Motor neuron (in vitro differentiated cells): ENCODE measurements at regions not wholly inside any gene's neighbourhood (a gene's known extent, or its start where the extent isn't known, plus 50 kb on each side); places are given as distances from the start of the nearest gene placed in this dataset.

ENCODE experiments used
- ATAC-seq, 8 experiments: fragments of 200-7000 bp; cut with Tn5 transposase; replicated peaks in 6 of 8; 2 replicates each; pipeline ENCODE4 v1.8.0; 2021; ENCODE audit warnings: mild to moderate bottlenecking in 8 of 8, moderate library complexity in 8 of 8
- H3K27ac ChIP-seq, 2 donors: fragments of 250-450 bp; sonication (Bioruptor Pico); 2 replicates each; pipeline ENCODE4 v1.9.0; 2021; ENCODE audit warnings: antibody characterized with exemption in 2 of 2, mild to moderate bottlenecking in 2 of 2, moderate library complexity in 1 of 2
- H3K4me1 ChIP-seq, 2 donors: fragments of 250-450 bp; sonication (Bioruptor Pico); replicated peaks in 1 of 2; 2 replicates each; pipeline ENCODE4 v1.6.1; 2021; ENCODE audit warnings: antibody characterized with exemption in 2 of 2, mild to moderate bottlenecking in 2 of 2, moderate library complexity in 1 of 2
- H3K4me3 ChIP-seq, 5 donors: fragments of 250-450 bp; sonication (Bioruptor Pico); 2 replicates each; pipeline ENCODE4 v1.9.0; 2021; ENCODE audit warnings: antibody characterized with exemption in 5 of 5, mild to moderate bottlenecking in 5 of 5, moderate library complexity in 4 of 5
- WGBS, 10 experiments: fragments of 450-650 bp; shearing (Covaris generic); methylation state at CpG; one replicate each; pipeline ENCODE4 v1.0.0; 2022; 5-methylcytosine and 5-hydroxymethylcytosine counted together
- in situ Hi-C, 9 experiments: fragments of 400-800 bp; cut with MboI; loops; one replicate each; pipeline ENCODE4 v1.15.0; 2021; ENCODE audit warnings: low sequenced_read_pairs in 9 of 9, low pct_unique_long_range_greater_than_20kb in 2 of 9; ENCODE audit not compliant: unreplicated experiment in 9 of 9

DNA sequence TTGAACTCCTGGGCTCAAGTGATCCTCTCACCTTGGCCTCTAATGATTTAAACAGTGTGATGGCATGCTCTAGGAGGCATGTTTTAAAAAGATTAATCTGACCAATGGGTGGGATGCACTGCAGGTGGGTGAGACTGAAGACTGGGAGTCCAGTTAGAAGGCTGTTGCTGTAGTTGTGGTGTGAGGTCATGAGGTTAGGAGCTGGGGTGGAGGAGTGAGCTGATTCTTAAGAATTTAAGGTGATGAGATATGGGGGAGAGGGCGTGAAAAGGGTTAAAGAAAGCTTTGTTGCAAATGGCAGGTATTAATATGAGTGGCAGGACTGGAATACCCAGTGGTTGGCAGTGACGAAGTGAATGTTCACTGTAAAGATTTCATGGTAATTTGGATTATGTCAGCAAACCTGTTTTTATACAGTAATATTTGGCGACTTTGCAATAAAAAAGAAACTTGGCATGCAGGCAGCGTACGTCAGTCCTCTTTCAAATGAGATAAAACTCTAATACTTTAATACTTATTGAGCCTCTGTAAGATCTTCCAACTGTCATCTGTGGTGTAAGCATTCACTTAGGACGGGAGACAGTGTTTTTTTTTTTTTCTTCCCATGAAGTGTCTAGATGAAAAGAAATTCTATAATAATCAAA is 72.8 kb upstream of the MTPN start:
- WGBS, 10 experiments: 13 to 94% (median 77%) methylated on average over 2 to 6 of the region's 6 CpGs
- no peak for ATAC-seq
- Histone ChIP-seq H3K4me3 (no peak overlapping the region), H3K27ac (no peak overlapping the region), H3K4me1 (no peaks in the 10 kb centered on the region)
- in situ Hi-C loops: no loop called here

GRCh38 chr7:136049117-136049516 is 72.0 kb upstream of the MTPN start:
- Histone ChIP-seq H3K27ac (no peak overlapping the region), H3K4me3 (no peak overlapping the region), H3K4me1 (no peaks in the 10 kb centered on the region)
- no peak for ATAC-seq
- WGBS, 10 experiments: 20 to 96% (median 82%) methylated on average over 1 to 5 of the region's 7 CpGs; no CpG with 5 or more reads in 2 of the 10 experiments
- in situ Hi-C loops: no loop called here

- in situ Hi-C loops: no loop called here
- Histone ChIP-seq H3K4me3 (no peak overlapping the region), H3K4me1 (no peaks in the 10 kb centered on the region), H3K27ac (no peak overlapping the region)
- no peak for ATAC-seq
- WGBS, 10 experiments: 0 to 80% (median 61%) methylated on average over 1 to 2 of the region's 2 CpGs; no CpG with 5 or more reads in 2 of the 10 experiments
Measured at GRCh38 chr7:136046548-136046947, 69.4 kb upstream of the MTPN start.

DNA sequence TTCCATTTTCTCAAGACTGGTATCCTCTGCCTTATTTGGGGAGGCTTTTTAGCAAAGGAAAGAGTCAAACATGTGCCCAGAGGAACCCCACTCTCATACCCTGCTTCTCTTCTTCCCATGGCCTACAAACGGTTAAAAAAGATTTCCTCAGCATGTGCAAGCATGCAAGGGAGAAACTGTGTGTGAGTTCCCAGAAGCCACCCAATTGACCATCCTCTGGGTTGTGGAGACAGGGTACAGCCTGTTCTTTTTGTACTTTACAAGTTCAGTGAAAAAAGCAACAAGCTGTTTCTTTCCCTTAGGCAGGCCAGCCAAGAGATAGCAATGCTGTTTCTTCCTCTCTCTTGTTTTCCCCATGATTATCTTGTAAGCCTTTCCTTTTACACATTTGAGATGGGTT is 68.8 kb upstream of the MTPN start:
- ATAC-seq: no peak
- WGBS, 10 experiments: 17 to 100% (median 44%) methylated on average over 1 of the region's 1 CpG; no CpG with 5 or more reads in 3 of the 10 experiments
- H3K27ac ChIP-seq: no peak overlapping the region
- no peak overlapping the region for H3K4me3 ChIP-seq
- H3K4me1 ChIP-seq: no peaks in the 10 kb centered on the region
- in situ Hi-C loops: no loop called here

- no peak for ATAC-seq
- H3K27ac ChIP-seq: no peak overlapping the region
- in situ Hi-C loops: no loop called here
- WGBS, 10 experiments: 7 to 100% (median 73%) methylated on average over 1 to 3 of the region's 3 CpGs; no CpG with 5 or more reads in 1 of the 10 experiments
- H3K4me3 ChIP-seq: no peak overlapping the region
- no peaks in the 10 kb centered on the region for H3K4me1 ChIP-seq
Measured at GRCh38 chr7:136045181-136045580, 68.0 kb upstream of the MTPN start.

DNA sequence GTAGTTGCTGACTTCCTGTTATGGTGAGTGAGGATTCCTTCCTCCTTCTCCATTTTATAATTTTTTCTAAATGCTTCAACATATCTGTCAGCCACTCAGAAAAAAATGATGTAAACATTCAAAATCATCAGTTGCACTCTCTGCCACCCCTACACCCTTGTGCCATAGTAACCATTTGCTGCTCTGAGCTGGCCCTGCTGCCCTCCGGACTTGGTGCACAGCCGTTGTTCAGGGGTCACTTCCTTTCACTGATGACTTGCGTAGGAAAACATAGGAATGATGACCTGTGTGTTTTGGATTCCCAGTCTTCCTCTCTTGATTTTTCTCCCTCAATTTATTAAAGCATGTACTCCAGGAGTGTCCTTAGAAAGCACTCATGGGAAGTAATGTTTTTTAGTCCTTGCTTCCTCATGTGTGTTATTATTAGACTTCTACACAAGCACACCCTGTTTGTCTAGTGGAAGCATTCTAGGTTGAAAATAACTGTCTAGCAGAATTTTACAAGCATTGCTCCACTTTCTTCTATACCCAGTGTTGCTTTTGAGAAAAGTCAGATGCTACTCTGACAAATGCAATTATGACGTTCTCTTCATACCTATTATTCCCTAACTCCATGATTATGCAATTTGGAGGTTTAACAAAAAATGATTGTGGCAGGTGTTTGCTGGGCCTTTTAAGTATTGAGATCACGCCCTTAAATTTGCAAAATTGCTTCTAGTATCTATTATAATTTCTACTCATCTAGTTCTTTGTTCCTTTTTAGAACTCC is 62.6 kb upstream of the MTPN start:
- H3K4me3 ChIP-seq: no peak overlapping the region
- in situ Hi-C loops: no loop called here
- H3K4me1 ChIP-seq: no peaks in the 10 kb centered on the region
- 51 to 88% (median 71%) methylated on average over 2 to 5 of the region's 5 CpGs; no CpG with 5 or more reads in 1 of the 10 experiments for WGBS, 10 experiments
- no peak overlapping the region for H3K27ac ChIP-seq
- no peak for ATAC-seq

DNA sequence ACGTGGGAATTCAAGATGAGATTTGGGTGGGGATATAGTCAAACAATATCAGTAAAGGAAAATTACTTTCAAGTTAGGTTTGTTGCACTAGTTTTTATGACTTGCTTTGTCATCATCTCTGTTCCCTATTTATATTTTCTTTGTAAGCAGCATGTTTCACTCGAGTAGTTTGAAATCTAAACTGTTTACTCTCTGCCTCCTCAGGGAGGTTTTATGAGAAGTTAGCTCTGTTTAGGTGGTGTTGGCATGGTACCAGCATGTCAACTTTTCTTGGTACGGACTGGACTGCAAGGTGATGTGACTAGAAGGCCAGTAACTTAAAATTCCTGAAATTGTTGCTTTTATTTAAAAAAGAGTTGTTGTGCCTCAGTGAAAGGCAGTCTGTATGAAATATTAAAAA is 59.2 kb upstream of the MTPN start:
- Histone ChIP-seq H3K27ac (no peak overlapping the region), H3K4me3 (no peak overlapping the region), H3K4me1 (peaks cover 0 to 4% of the 10 kb centered on the region in 2 donors)
- no peak for ATAC-seq
- in situ Hi-C loops: no loop called here
- 20 to 88% (median 55%) methylated on average over 2 to 3 of the region's 3 CpGs; no CpG with 5 or more reads in 2 of the 10 experiments for WGBS, 10 experiments

DNA sequence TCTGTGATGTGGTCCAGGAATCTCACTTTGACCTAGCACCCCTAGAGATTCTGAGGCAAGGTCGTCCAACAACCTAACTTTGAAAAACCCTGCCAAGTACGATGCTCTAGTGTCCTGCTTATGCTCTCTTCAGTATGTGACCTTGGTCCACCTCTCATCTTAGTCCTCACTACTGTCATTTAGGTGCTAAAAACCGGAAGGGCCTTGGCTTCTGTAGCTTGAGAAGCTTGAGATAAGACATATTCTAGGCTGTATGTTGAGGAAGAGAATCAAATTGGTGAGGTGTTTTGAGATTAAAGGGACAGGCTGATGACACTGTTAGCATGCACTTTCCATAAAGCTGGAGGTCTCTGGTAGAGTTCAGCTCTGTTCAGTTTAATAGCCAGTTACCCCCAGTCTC is 57.0 kb upstream of the MTPN start:
- H3K4me3 ChIP-seq: no peak overlapping the region
- peaks cover 0 to 4% of the 10 kb centered on the region in 2 donors for H3K4me1 ChIP-seq
- no peak for ATAC-seq
- 40 to 100% (median 78%) methylated on average over 1 to 3 of the region's 3 CpGs; no CpG with 5 or more reads in 6 of the 10 experiments for WGBS, 10 experiments
- H3K27ac ChIP-seq: no peak overlapping the region
- in situ Hi-C loops: no loop called here

DNA sequence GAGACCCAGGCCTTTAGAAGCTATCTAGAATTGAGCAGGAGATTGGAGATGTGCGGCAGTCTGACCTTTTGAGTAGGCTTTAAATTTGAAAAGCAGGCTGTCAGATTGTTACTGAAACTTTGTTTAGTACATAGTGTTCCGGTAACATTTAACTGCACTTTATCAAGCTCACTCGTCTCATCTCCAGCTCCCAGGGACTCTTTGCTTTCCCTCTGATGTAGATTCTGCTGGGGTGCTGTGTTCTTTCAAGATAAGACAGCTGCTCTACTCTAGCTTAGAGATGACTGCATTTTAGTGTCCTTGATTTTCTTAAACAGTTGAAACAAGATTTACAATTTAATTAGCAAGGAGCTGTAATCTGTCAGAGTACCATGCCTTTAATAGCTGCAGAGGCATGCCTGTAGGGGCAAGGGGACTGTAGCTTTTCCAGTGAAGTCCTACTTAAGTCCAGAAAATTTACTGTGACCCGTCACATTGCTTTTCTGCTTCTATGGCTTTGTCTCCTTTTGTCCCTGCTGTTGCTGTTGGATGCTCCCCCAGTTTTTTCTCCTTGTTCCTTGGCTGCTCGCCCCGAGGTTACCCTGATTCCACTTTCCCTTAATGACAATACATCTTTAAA is 56.4 kb upstream of the MTPN start:
- peak in 2 of 8 experiments; percentile 16 to 47 for ATAC-seq
- Histone ChIP-seq H3K4me1 (peaks cover 0 to 4% of the 10 kb centered on the region in 2 donors), H3K27ac (no peak overlapping the region), H3K4me3 (no peak overlapping the region)
- in situ Hi-C loops: no loop called here
- 24 to 100% (median 58%) methylated on average over 1 to 5 of the region's 6 CpGs; no CpG with 5 or more reads in 2 of the 10 experiments for WGBS, 10 experiments

DNA sequence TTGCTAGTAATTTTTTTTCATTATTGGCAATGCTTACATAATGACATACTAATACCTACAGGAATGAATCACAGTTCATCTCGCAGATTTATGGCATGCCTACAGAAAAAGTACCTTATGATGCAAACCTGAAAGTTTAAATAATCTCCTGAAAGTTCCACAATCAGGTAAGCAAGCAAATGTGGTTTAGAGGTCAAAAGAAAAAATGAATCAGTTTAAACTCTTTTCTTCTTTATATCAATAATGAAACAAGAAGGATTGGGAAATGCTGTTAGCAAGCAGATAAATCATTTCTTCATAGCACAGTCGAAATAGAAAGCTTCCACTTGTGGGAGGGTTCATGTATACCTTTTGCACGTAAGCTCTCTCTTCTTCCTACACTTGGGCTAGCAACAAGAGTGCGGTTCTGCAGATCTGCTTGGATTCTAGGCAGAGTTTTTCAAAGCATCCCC is 53.7 kb upstream of the MTPN start:
- no peak for ATAC-seq
- 46 to 100% (median 76%) methylated on average over 1 to 4 of the region's 4 CpGs for WGBS, 10 experiments
- H3K4me3 ChIP-seq: no peak overlapping the region
- no peak overlapping the region for H3K27ac ChIP-seq
- peaks cover 0 to 4% of the 10 kb centered on the region in 2 donors for H3K4me1 ChIP-seq
- in situ Hi-C loops: no loop called here

- 40 to 92% (median 88%) methylated on average over 1 to 2 of the region's 2 CpGs; no CpG with 5 or more reads in 3 of the 10 experiments for WGBS, 10 experiments
- H3K4me1 ChIP-seq: peaks cover 0 to 4% of the 10 kb centered on the region in 2 donors
- in situ Hi-C loops: no loop called here
- ATAC-seq: no peak
- H3K27ac ChIP-seq: no peak overlapping the region
- no peak overlapping the region for H3K4me3 ChIP-seq
Measured at GRCh38 chr7:136030330-136030729, 53.2 kb upstream of the MTPN start.

DNA sequence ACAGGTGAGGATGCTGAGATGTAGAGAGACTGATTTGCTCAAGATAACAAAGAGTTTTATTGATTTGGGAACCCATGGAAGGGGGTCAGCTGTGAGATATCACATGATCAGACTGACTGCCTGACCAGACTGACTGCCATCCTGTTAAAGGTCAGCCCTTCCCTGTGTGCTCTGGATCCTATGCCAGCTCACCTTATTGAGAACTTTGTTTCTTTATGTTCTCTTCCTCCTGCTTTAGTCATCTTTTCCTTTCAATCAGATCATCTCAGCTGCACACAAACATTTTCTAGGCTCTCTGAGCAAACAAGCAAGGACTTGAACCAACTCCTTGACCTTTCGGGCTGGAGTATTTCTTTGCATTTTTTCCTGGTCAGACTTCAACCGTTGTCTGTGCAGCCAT is 50.0 kb upstream of the MTPN start:
- H3K27ac ChIP-seq: no peak overlapping the region
- no peak overlapping the region for H3K4me3 ChIP-seq
- no peak for ATAC-seq
- in situ Hi-C loops: no loop called here
- WGBS, 10 experiments: 17 to 100% (median 75%) methylated on average over 1 to 2 of the region's 2 CpGs; no CpG with 5 or more reads in 1 of the 10 experiments
- no peaks in the 10 kb centered on the region for H3K4me1 ChIP-seq
